Heart right ventricle (tissue), 16 donors: ENCODE measurements at regions not wholly inside any gene's neighbourhood (a gene's known extent, or its start where the extent isn't known, plus 50 kb on each side); places are given as distances from the start of the nearest gene placed in this dataset.

ENCODE experiments used
- ATAC-seq, 8 donors: fragments of 200-7000 bp; cut with Tn5 transposase; one replicate each; pipeline ENCODE4 v1.9.1; 2020; ENCODE audit warnings: mild to moderate bottlenecking in 8 of 8, moderate library complexity in 8 of 8, moderate number of reproducible peaks in 1 of 8
- DNase-seq, 2 donors: peaks; one replicate each; pipeline ENCODE4 v3.0.0-alpha.2; 2020
- H3K27ac ChIP-seq, 10 donors: fragments of 200-600 bp; sonication (generic) in 2 of 10; one replicate each; pipeline versions ENCODE4 v1.5.0 to v1.8.0; 2020 to 2022; ENCODE audit warnings: mild to moderate bottlenecking in 3 of 10
- H3K27me3 ChIP-seq, 7 donors: fragments of 200-600 bp; one replicate each; pipeline ENCODE4 v1.8.0; 2021 to 2022; ENCODE audit warnings: mild to moderate bottlenecking in 2 of 7
- H3K36me3 ChIP-seq, 9 donors: fragments of 200-600 bp; sonication (generic) in 1 of 9; one replicate each; pipeline versions ENCODE4 v1.5.0 to v1.8.0; 2020 to 2022; ENCODE audit warnings: mild to moderate bottlenecking in 2 of 9
- H3K4me1 ChIP-seq, 9 donors: fragments of 200-600 bp; sonication (generic) in 1 of 9; one replicate each; pipeline versions ENCODE4 v1.5.0 to v1.8.0; 2020 to 2022; ENCODE audit warnings: mild to moderate bottlenecking in 4 of 9
- H3K4me3 ChIP-seq, 10 donors: fragments of 200-600 bp; sonication (generic) in 2 of 10; one replicate each; pipeline versions ENCODE4 v1.5.0 to v1.8.0; 2020 to 2022; ENCODE audit warnings: mild to moderate bottlenecking in 7 of 10, moderate library complexity in 2 of 10
- H3K9me3 ChIP-seq, 11 donors: fragments of 200-600 bp in 10 of 11; sonication (generic) in 2 of 11; one replicate each; pipeline versions ENCODE4 v1.5.0 to v1.8.0; 2013 to 2022; ENCODE audit warnings: mild to moderate bottlenecking in 2 of 11, control low read depth in 1 of 11, moderate library complexity in 1 of 11
- CTCF ChIP-seq, 9 donors: fragments of 200-600 bp; sonication (generic) in 2 of 9; IDR thresholded peaks; one replicate each; pipeline versions ENCODE4 v1.5.0 to v1.8.0; 2021 to 2022; ENCODE audit warnings: antibody characterized with exemption in 9 of 9, mild to moderate bottlenecking in 5 of 9, moderate library complexity in 1 of 9
- WGBS, 2 donors: extraction: QIAGEN DNeasy Blood & Tissue Kit; methylation state at CpG; one replicate each; pipeline ENCODE4 v1.1.7; 2013; ENCODE audit warnings: inconsistent platforms in 1 of 2; 5-methylcytosine and 5-hydroxymethylcytosine counted together
- intact Hi-C, 10 donors: fragments of 100-400 bp; cut with DNase I; formaldehyde crosslinking; loops; one replicate each; pipeline versions ENCODE4 v1.11.1 to v1.14.2; 2022
- donor health status: Arrhythmogenic right ventricular cardiomyopathy.
- donor health status: ischemic (EF 13 %, LVEDD 7.1; RV severe dilation, severe dysfunction).
- donor health status: healthy with polysubstance abuse.
- donor health status: DM: no; HTN: yes; CAD: no.
- donor health status: DM: no; HTN: no; CAD: no.
- donor health status: ischemic (EF 25% LVEDD 6.9; RV normal size, moderate dysfunction).
- donor health status: ischemic (EF 25% LVEDD 5.7; RV mildly dilated, moderate dysfunction).
- donor health status: healthy.
- donor health status: DM: yes; HTN: yes; CAD: no.
- donor health status: Ischemic cardiomyopathy.
- donor health status: ischemic (EF 35%, LVEDD 5.7; RV mildly dilated, moderate dysfunction).
- donor health status: nonischemic (EF 11% LVEDD 7.7; RV severe dilation, severe dysfunction).
- donor health status: DM: yes; HTN: yes; CAD: no.
- donor health status: PGD.
- donor health status: ischemic (EF 29% LVEDD 5.4; RV normal size, mild dysfunction).
- donor health status: nonischemic (EF 23%, LVEDD 6.1; RV moderate dilation, normal function).

GRCh38 chr10:113455947-113456346, 96.9 kb upstream of the HABP2 start:
- Histone ChIP-seq H3K4me1 (peaks cover 0 to 7% (median 0%) of the 10 kb centered on the region in 9 donors), H3K36me3 (no peaks in the 10 kb centered on the region), H3K9me3 (peaks cover 0 to 5% (median 0%) of the 10 kb centered on the region in 11 donors), H3K27me3 (peaks cover 0 to 36% (median 17%) of the 10 kb centered on the region in 7 donors), H3K27ac (no peak overlapping the region), H3K4me3 (no peak overlapping the region)
- ATAC-seq (no peak), DNase-seq (no peak)
- TF ChIP-seq CTCF (IDR thresholded peaks at IDR 0.05), result no peak
- intact Hi-C loops, result loop anchor here in 1 of 10 donors (1.0 kb wide), 1 partner anchor 12 kb away; no protein-coding TSS in a partner anchor
- WGBS, 2 donors, result 57 to 79% methylated on average over 3 of the region's 3 CpGs

GRCh38 chr10:113456741-113457140, 96.1 kb upstream of the HABP2 start:
- no peak for ATAC-seq
- no peak for DNase-seq
- Histone ChIP-seq H3K27ac (no peak overlapping the region), H3K4me1 (peaks cover 0 to 7% (median 0%) of the 10 kb centered on the region in 9 donors), H3K36me3 (no peaks in the 10 kb centered on the region), H3K4me3 (no peak overlapping the region), H3K27me3 (peaks cover 0 to 37% (median 17%) of the 10 kb centered on the region in 7 donors), H3K9me3 (peaks cover 0 to 5% (median 0%) of the 10 kb centered on the region in 11 donors)
- 88 to 92% methylated on average over 6 of the region's 6 CpGs for WGBS, 2 donors
- intact Hi-C loops, result no loop called here
- TF ChIP-seq CTCF (IDR thresholded peaks at IDR 0.05), result no peak

- Histone ChIP-seq H3K4me3 (no peak overlapping the region), H3K4me1 (peaks cover 0 to 7% (median 0%) of the 10 kb centered on the region in 9 donors), H3K27me3 (peaks cover 0 to 31% (median 19%) of the 10 kb centered on the region in 7 donors), H3K9me3 (peaks cover 0 to 5% (median 0%) of the 10 kb centered on the region in 11 donors), H3K36me3 (no peaks in the 10 kb centered on the region), H3K27ac (no peak overlapping the region)
- 86 to 87% methylated on average over 5 of the region's 5 CpGs for WGBS, 2 donors
- no peak for ATAC-seq
- intact Hi-C loops, result no loop called here
- no peak for DNase-seq
- no peak for TF ChIP-seq CTCF (IDR thresholded peaks at IDR 0.05)
Measured at GRCh38 chr10:113457408-113457807, 95.4 kb upstream of the HABP2 start.

GRCh38 chr10:113458451-113458850, 94.4 kb upstream of the HABP2 start:
- TF ChIP-seq CTCF (IDR thresholded peaks at IDR 0.05), result no peak
- WGBS, 2 donors, result 90 to 94% methylated on average over 10 of the region's 10 CpGs
- no peak for DNase-seq

More at GRCh38 chr10:113458451-113458850, 94.4 kb upstream of the HABP2 start:
- Histone ChIP-seq H3K36me3 (no peaks in the 10 kb centered on the region), H3K27me3 (peaks cover 0 to 27% (median 12%) of the 10 kb centered on the region in 7 donors), H3K27ac (no peak overlapping the region), H3K4me3 (no peak overlapping the region), H3K4me1 (peaks cover 0 to 7% (median 0%) of the 10 kb centered on the region in 9 donors), H3K9me3 (peaks cover 0 to 5% (median 0%) of the 10 kb centered on the region in 11 donors)
- no peak for ATAC-seq
- intact Hi-C loops, result no loop called here
